Stimulated activated CD4-positive, alpha-beta T cell treated with anti-CD3 and anti-CD28 coated beads, Interleukin-15, amount 100 ng/mL, for 48 hours (primary cell): ENCODE measurements at regions not wholly inside any gene's neighbourhood (a gene's known extent, or its start where the extent isn't known, plus 50 kb on each side); places are given as distances from the start of the nearest gene placed in this dataset.

Experiments used
- DNase-seq, 2 donors: peaks; one replicate each; pipeline ENCODE4 v3.0.0-alpha.2; 2020; ENCODE audit warnings: low read depth in 2 of 2

DNA sequence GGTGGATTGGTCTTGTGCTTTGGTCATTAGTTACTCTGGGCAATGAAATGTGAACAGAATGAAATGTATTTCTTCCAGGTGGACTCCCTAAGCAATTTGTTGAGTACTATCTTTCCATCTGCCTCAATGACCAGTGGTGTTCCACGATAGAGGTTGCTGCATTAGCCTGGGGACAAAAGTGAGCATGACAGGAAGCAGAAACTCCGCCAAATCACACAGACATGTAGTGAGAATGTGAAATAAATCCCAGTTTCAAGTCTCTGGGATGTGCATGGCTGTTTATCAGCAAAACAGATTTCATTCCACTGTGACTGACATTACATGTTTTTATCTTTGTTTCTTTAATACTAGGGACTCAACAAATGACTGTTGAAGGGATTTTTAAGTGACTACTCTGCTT is 63.3 kb upstream of the DCBLD2 start:
- no peak for DNase-seq

DNA sequence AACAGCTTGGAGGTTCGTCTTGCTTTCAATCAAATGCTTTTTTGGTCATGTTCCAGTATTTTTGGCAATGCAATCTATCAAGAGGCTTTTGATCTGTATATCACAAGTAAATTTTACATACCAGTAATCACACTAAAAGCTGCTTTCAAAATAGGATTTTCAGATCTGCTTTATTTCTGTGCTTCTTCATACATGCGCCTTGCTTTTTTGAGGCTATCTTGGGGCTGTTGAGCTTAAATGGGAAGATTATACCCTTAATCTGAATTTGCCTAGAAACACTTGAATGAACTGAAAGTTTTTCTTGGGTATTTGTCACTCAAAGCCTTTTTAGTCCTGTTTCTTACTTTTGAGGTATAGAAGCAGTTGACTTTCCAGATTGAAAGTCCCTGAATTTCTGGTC is 62.1 kb upstream of the DCBLD2 start:
- no peak for DNase-seq

DNA sequence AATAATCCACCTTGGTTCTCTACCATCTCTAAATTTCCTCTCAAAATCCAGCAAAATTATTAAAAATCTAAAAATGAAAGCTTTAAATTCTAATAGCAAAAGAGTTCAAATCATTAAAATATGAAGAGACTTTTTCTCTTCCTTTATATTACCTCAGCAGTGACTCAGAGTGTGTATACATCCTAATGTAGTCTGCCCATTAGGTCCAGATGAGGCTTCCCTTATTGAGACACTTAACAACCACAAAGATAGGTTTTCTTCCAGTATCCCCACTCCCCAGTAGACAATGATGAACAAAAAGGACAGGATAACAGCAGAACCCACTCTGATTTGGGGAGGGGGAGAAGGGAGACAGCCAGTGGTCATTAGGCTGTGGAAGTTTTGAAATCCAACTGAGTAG is 61.5 kb upstream of the DCBLD2 start:
- DNase-seq, result no peak

DNA sequence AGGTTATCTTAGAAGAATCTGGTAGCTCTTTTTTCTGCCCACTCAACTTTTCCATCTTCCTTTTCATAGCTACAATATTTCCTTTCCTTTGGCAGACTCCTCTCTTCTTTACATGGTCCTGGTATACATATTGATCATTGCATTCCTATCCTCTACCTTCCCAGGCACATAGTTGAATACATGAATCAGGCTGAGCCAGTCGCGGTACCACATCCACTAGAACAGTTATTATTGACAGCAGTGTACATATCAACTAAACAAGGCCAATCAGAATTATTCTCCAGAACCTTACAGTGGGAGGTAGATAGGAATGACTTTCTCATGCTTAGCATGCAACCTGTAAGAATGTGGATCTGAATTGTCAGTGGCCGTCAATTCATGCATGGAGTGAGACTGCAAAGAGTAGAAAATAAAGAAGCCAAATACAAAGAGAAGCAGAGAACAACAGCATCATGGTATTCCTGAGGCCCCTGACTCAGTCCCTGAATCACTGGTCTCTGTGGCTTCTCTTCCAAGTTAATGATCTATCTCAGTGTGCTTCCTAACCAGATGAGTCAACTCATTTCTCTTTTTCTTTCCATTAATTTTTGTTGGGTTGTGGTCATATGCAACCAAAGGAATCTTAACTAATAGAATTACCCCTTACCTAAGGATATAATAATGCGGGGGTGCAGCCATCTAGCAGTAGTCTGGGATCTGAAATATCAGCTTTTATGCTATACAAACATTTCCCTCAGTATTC is 60.9 kb upstream of the DCBLD2 start:
- DNase-seq, result no peak

DNA sequence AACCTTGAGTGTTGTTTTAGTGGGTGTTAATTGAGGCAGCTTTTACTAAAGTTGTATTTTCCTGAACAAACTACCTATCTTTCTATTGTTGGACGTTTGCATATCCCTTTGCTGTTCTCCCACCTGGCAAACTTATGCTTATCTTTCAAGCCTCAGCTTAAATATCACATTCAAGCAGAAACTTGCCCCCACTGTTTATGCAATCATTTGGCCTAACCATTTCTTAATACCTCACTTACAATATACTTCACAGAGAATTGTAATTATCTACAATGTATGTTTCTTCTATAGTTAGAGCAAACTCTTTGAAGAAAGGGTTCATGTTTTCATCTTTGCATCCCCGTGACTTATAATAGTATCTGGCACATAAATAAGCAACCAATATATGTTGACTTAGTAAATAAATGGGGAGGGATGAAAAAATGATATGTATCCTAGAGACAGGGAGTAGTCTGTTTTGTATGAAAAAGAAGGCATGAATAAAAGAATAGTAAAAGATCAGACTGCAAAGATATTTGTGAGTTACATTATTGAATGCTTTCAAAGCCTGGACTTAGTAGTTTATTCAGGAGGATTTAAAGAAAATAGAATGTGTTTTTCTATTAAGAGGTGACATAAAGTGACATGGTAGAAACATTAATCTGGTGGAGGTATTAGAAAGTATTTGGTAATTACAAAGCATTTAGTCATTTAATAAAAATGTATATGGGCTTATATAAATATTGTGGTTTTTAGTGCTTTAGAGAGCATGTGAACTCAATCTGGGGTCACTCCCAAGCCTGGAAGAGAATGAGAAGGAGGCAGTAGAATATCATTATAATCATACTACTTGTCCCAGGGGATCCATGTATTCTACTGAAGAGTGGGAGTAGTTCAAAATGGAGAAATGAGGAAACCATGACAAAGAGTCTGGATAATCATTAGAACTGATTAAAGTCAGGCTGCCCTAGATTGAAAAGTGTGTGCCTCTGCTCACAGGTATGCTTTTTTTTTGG is 60.0 kb upstream of the DCBLD2 start:
- no peak for DNase-seq

DNA sequence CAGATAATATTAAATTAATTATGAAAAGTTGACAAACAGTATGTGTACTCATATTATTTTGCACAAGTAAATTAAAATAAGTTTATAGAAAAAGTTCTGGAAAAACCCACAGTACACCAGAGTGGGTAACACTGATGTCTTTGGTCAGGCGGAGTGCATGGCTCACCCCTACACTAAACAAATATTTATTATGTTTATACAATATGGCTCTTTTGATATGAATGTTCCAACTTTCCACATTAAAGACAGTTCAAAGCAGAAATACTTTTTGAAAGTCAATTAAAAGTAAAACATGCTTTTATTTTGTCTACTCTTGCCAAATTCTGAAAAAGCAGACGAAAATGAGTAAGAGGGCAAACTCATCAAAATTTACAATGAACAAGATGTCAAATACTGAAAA is 56.2 kb upstream of the DCBLD2 start:
- DNase-seq, result no peak

DNA sequence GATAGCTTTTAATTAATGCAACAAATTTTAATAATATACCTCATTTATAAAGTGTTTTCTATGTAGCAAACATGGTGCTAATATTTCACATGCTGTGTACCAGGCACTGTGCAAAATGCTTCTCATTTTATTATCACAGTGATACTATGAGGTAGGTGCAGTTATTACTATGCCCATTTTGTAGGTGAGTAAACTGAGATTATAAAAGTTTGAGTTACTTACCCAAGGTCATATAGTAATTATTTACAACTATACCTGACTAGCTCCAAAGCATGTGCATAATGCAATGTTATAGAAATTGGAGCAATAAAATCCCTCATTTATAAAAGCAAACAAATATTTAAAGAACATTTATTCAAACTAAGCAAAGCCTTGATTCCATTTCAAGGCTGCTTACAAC is 54.5 kb upstream of the DCBLD2 start:
- DNase-seq, result no peak

DNA sequence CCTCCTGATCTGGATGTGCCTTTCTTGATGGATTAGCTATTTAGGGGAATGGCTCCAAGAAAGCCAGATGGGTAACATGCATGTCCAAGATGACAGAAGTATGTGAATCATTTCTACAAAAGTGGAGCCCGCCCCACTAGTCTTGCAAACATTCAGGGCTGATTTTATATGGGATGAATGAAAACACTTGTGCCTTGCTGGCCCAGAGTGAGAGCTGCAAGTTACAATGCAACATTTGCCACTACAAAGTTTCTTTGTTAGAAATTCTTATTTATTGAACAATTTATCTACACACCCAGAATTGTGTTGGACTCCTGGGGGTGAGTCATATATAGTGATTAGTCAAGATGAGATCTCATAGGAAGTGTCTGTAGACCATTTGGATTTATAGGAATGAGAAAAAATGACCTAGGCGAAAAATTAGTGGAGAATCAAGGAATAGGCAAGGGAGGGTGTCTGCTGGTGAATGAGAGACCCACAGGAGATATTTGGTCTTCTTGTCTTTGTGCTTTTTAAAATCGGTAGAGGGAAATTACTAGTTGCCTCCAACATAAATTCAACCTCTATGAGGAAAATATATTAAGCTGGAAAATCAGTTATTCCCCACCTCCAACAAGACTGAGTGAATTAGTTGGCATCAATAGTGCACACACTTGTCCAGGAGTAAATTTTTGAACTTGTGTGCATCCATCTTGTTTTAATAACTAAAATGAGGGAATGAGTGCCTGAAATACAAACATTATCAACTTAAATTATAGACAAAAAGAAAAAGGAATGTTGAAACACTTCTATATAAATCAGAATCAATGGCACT is 53.5 kb upstream of the DCBLD2 start:
- DNase-seq, result no peak

DNA sequence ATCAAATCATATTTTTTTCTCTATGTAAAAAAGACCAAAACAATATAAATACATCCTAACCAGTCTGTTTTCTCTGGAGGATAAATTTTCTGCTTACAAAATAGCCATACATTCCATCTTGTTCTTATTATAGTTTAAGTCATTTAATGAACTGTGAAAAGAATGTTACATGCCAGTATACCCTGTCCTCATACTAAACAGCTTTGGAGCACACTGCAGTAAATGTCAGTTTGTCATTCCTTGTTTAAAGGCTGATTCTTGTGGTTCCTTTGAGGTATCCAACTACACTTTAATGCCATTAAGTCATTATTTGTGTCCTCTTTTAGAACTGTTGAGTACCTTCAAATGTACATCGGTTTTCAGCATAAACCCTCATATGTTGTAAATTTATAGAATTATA is 52.7 kb upstream of the DCBLD2 start:
- DNase-seq, result no peak

DNA sequence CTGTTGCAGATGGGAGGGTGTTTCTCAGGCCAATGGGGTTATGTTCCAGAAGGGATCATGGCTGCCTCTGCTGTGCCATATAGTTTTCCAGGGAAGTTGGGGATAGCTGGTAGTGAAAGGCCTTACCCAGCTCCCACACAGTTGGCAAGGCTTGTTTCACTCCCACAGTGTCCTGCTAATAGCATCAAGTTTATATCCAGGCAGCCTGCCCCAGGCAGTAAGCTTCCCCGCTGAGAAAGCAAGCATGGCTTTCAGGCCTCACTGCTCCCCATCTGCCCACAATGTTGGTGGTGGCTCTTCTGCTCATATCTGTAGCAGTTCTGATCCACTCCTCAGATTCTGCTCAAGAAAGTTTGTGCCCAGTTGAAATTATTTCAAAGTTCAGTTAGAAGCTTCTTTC is 50.9 kb upstream of the DCBLD2 start:
- DNase-seq, result no peak
